ENCODE measurements at regions not wholly inside any gene's neighbourhood (a gene's known extent, or its start where the extent isn't known, plus 50 kb on each side); places are given as distances from the start of the nearest gene placed in this dataset.

DNA sequence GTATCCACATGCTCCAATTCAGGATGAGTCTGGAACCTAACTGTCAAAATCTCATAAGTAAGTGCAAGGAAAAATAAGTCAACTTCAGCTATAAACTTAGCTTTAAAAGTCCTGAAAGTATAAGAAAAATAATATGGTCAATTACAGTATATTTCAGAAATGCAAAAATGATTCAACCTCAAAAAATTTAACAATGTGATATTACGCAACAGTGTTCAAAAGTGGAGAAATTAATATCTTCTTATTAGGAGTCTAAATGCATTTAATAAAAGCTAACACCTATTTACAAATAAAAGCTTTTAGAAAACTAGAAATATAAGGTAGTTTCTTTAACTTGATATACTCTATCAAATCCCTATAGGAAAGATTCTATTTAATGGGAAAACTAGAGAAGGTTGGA is 111.2 kb upstream of the OPRM1 start:
- ATAC-seq (no peak), DNase-seq (no peak)
- intact Hi-C loops (cut with DNase I, micrococcal nuclease): no loop called here

DNA sequence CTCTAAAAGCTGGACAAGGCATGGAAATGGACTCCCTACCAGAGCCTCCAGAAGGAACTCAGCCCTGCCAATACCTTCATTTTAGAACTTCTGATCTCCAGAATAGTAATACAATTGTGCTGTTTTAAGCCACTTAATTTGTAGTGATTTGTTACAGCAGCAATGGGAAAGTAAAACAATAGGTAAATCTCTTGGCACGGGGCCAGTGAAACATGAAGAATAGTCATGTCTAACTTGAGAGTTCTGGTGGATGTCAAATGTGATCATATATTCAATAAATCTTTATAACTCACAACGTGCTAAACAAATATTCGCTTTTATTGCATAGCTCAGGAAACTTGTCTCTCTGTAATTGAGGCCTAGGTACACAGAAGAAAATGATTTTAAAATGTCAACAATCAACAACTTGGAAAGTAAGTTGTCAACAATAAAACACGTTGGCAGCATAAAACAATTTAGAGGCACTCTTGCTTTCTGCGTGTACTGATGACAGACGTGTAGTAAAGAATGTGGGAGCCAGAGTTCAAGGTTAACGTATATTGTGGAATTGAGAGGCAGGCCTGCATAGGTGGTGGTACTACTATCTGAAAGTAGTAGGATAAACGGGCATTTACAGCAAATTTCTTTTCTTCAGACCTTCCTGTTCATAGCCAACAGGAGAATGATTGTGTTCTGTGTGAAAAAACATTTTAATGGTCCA is 140.5 kb upstream of the OPRM1 start:
- ATAC-seq: peak; percentile 93
- DNase-seq: peak in 1 of 2 donors; percentile 28
- intact Hi-C loops (cut with DNase I, micrococcal nuclease): no loop called here

DNA sequence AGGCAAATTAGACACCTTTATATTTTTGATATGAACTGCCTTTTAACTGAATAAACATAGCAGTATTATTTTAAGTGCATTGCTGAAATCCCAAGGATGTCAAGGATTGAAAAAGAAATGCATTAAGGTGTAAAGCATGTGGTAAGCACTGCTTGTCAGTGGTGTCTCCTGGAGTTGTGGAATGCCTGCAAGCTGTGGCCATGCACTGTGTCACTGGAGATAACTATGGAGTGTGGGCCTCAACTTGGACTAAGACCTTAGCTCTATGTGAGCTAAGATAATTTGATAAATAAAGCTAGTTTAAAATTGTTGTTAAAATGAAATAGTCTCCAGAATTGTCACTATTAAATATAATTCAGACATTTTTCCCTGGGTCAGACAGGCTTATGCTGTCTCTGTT is 156.6 kb upstream of the OPRM1 start:
- ATAC-seq (no peak), DNase-seq (no peak)
- intact Hi-C loops (cut with DNase I, micrococcal nuclease): no loop called here

DNA sequence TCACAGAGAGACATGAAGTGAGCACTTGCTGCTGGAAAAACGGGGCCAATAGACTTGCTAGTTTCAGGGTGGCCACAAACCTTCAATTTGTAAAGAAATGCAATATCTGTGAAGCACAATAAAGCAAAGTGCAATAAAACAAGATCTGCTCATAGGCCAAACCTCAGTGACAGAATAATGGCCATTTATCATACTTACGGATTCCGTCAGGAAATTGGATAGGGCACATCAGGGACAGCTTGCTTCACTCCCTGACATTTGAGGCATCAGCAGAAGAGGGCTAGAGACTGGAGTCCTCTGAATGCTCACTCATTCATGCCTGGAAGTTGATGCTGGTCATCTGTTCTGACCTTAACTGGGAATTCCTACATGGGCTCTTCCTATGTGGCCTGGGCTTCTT is 165.5 kb upstream of the OPRM1 start:
- ATAC-seq (no peak), DNase-seq (no peak)
- intact Hi-C loops (cut with DNase I, micrococcal nuclease): no loop called here

- DNase-seq (no peak), ATAC-seq (no peak)
- intact Hi-C loops (cut with DNase I, micrococcal nuclease): no loop called here
Observed at GRCh38 chr6:153872946-153873345, 166.1 kb upstream of the OPRM1 start.

DNA sequence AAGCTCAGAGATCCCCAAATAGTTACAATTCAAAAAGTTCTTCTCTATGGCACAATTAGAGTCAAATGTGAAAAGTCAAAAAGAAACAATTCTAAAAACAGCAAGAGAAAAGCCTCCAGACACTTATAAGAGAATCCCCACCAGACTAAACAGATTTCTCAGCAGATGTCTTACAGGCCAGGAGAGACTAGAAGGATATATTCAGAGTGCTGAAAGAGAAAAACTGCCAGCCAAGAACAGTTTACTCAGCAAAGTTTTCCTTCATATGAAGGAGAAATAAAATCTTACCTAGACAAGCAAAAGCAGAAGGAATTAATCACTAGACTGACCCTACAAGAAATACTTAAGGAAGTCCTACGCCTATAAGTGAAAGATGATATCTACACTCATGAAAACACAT is 176.1 kb upstream of the OPRM1 start:
- intact Hi-C loops (cut with DNase I, micrococcal nuclease): no loop called here

GRCh38 chr6:153862139-153862538 is 176.9 kb upstream of the OPRM1 start:
- no peak for ATAC-seq
- DNase-seq: no peak
- intact Hi-C loops (cut with DNase I, micrococcal nuclease): no loop called here

More for the DNA sequence above, 176.1 kb upstream of the OPRM1 start:
- ATAC-seq: no peak
- no peak for DNase-seq

DNA sequence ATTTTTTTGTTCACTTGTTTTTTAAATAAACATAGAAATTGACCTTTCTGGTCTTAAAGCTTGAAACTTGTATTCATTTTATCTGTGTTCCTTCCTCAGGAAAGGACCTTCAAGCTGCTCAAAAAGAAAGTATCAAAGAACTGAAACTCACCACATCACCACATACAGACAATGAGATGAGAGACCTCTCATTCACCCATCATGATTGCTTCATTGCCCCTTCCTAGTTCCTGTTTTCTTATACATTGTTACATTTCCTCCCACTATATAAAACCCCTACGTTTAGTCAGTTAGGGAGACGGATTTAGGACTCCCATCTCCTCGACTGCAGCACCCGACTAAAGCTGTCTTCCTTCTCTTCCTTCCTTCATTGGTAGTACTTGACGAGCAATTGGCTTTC is 180.5 kb upstream of the OPRM1 start:
- intact Hi-C loops (cut with DNase I, micrococcal nuclease): no loop called here
- DNase-seq (no peak), ATAC-seq (no peak)

DNA sequence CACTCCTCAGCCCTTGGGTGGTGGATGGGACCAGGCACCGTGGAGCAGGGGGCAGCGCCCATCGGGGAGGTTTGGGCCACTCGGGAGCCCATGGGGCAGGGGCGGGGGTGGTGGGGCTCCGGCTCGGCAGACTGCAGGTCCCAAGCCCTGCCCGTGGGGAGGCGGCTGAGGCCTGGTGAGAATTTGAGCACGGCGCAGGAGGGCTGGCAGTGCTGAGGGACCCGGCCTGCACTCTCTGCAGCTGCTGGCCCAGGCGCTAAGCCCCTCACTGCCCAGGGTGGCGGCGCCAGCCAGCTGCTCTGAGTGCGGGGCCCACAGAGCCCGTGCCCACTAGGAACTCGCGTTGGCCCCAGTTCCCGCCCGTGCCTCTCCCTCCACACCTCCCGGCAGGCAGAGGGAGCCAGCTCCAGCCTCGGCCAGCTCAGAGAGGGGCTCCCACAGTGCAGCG is 182.1 kb upstream of the OPRM1 start:
- intact Hi-C loops (cut with DNase I, micrococcal nuclease): no loop called here
- no peak for ATAC-seq

GRCh38 chr6:153852481-153852880 is 186.6 kb upstream of the OPRM1 start:
- DNase-seq: no peak
- ATAC-seq: no peak
- intact Hi-C loops (cut with DNase I, micrococcal nuclease): no loop called here

More for the DNA sequence above, 182.1 kb upstream of the OPRM1 start:
- peak in 1 of 2 donors; percentile 3 for DNase-seq

DNA sequence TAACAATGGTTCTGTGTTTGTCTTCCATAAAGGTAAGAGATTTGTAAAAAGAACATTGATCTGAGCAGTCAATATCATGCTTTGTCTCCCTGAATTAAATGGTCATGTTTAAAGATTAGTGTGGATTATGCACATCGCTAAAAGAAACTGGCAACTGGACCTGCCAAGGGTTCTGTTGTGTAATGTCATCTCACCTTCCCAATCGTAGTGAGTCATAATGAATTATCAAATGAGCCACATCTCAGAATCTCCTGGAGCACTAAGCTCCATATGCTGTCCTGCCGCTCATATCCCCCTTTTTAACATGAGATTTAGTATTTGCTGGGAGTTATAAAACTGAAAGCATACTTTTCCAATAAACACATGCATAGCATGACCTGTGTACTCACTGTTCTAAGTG is 187.0 kb upstream of the OPRM1 start:
- DNase-seq (no peak), ATAC-seq (no peak)
- intact Hi-C loops (cut with DNase I, micrococcal nuclease): no loop called here

GRCh38 chr6:153849072-153849779 is 189.8 kb upstream of the OPRM1 start:
- DNase-seq: no peak
- no peak for ATAC-seq
- intact Hi-C loops (cut with DNase I, micrococcal nuclease): no loop called here

GRCh38 chr6:153843420-153843819 is 195.6 kb upstream of the OPRM1 start:
- no peak for DNase-seq
- no peak for ATAC-seq
- intact Hi-C loops (cut with DNase I, micrococcal nuclease): no loop called here

- DNase-seq (no peak), ATAC-seq (no peak)
- intact Hi-C loops (cut with DNase I, micrococcal nuclease): no loop called here
Observed at GRCh38 chr6:153842491-153842890, 196.5 kb upstream of the OPRM1 start.

DNA sequence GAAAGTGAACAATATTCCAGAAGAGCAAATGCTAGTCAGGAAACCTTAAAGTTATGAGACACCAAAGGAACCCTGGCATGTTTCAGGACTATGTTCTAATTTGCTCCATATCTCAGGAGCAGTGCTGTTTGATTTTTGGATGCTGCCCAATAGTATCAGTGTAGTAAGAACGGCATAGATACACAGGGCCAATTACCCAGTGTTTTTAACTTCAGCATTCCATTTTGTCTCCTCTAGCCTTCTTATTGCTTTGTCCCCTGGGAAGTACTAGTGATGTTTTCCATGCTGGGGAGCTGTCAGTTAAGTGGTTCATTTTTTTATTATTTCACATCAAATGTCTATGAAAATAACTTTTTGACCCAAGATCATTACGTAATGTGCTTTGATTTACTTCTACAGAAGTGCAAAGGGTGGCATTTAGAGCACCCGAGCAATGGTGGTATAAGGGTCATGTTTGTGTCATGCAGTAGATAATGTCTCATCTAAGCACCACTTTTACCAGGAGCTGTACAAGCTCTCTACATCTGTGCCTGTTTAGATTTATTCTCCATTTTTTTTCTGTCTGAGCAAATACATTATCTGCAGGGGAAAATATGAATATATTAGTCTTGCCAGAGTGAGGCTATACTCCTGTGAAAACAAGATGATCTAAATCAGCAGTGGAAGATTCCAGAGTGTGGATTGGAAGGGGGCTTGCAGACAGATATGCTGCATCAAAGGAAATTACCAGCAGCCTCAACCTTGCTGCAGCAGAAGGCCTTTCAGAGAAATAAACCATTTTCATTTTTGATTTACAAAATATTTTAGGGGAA is 198.8 kb upstream of the OPRM1 start:
- intact Hi-C loops (cut with DNase I, micrococcal nuclease): no loop called here
- no peak for ATAC-seq
- DNase-seq: no peak

- DNase-seq (no peak), ATAC-seq (no peak)
- intact Hi-C loops (cut with DNase I, micrococcal nuclease): no loop called here
Observed at GRCh38 chr6:153832543-153832942, 206.5 kb upstream of the OPRM1 start.

DNA sequence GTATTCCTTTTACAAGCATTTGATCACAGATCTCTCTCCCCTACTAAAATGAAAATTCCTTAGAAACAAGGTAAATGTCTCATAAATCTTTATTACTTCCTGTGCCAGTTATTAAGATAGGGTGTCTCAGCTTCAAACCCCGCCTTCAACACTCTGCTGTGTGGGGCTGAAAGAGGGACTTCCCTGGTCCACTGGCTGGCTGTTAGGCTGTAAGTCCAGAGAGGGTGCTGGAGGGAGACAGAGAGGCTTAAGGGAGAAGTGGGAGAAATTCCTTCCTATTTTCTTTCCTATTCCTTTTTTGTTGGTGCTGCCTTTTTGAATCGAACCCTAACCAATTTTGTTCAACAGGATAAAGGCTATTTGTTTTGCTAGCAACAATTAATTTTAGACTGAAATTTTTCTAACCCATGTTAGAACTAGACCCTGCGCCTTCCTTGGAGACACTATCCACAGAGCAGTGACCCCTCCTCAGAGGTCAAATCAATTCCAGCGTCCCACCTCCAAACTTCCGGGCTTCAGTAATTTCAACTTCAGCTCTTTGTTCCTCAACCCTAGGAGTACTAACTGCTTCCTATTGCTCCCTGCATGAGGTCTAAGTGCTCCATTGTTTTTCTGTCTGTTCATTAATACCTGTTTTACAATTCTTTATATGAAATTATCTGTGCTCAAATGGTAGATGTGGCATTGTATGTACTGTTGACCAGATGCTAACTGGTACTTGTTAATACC is 207.5 kb upstream of the OPRM1 start:
- no peak for DNase-seq

GRCh38 chr6:153817173-153817572 is 221.9 kb upstream of the OPRM1 start:
- DNase-seq: no peak
- intact Hi-C loops (cut with DNase I, micrococcal nuclease): no loop called here
- no peak for ATAC-seq

More for the DNA sequence above, 207.5 kb upstream of the OPRM1 start:
- ATAC-seq: no peak
- intact Hi-C loops (cut with DNase I, micrococcal nuclease): no loop called here

DNA sequence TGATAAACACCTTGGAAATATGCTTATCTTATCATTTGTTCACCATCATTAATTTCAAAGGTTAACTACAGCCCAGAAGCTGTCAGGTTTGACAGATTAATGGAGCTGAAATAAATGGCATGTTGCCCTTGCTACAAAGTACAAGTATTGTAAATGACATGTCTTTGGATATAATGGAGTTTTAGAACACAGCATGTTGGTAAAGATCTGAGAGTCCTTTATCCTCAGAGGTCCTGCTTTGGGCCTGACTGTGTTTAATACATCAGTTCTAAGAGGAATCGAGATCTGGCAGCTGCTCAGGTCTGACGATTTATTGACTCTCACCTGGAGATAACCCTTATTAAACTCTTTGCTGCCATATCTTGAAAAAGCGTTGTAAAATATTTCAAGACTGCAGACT is 222.7 kb upstream of the OPRM1 start:
- no peak for ATAC-seq
- no peak for DNase-seq
- intact Hi-C loops (cut with DNase I, micrococcal nuclease): no loop called here
